ENCODE measurements at regions not wholly inside any gene's neighbourhood (a gene's known extent, or its start where the extent isn't known, plus 50 kb on each side); places are given as distances from the start of the nearest gene placed in this dataset.

DNA sequence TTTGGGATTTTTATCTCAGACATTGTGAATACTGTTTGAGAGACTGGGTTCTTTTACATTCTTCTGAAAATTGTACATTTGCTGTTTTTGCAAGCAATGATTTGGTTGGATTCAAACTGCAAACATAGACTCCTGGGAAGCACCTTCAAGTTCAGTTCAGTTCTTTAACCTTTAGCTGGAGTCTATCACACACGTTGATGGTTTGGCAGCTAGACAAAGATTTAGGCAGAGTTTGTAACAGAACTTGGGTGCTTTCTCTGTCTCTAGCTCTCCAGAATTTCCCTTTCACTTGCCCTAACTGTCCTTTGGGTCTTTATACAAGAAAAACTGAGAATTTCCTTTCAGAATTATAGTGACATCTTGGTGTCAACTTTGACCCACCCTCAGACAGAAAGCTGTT, 556.6 kb downstream of the DIAPH3 start:
- intact Hi-C loops (cut with DNase I; ENCODE audit: low total_unique reads), result no loop called here
- H3K4me3 ChIP-seq, result no peak overlapping the region
- H3K4me1 ChIP-seq, result no peaks in the 10 kb centered on the region
- no peak overlapping the region for H3K27ac ChIP-seq
- no peak for TF ChIP-seq POLR2A (IDR thresholded peaks at IDR 0.05)
- TF ChIP-seq, protein P1, sequence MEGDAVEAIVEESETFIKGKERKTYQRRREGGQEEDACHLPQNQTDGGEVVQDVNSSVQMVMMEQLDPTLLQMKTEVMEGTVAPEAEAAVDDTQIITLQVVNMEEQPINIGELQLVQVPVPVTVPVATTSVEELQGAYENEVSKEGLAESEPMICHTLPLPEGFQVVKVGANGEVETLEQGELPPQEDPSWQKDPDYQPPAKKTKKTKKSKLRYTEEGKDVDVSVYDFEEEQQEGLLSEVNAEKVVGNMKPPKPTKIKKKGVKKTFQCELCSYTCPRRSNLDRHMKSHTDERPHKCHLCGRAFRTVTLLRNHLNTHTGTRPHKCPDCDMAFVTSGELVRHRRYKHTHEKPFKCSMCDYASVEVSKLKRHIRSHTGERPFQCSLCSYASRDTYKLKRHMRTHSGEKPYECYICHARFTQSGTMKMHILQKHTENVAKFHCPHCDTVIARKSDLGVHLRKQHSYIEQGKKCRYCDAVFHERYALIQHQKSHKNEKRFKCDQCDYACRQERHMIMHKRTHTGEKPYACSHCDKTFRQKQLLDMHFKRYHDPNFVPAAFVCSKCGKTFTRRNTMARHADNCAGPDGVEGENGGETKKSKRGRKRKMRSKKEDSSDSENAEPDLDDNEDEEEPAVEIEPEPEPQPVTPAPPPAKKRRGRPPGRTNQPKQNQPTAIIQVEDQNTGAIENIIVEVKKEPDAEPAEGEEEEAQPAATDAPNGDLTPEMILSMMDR (IDR thresholded peaks at IDR 0.05), result no peak
- DNase-seq, result no peak
- no peaks in the 10 kb centered on the region for H3K9me3 ChIP-seq
- H3K36me3 ChIP-seq (ENCODE audit: low read depth, missing control alignments), result no peaks in the 10 kb centered on the region
- 35 to 48% methylated on average over 1 of the region's 1 CpG for WGBS, 2 donors
- H3K27me3 ChIP-seq, result no peaks in the 10 kb centered on the region

DNA sequence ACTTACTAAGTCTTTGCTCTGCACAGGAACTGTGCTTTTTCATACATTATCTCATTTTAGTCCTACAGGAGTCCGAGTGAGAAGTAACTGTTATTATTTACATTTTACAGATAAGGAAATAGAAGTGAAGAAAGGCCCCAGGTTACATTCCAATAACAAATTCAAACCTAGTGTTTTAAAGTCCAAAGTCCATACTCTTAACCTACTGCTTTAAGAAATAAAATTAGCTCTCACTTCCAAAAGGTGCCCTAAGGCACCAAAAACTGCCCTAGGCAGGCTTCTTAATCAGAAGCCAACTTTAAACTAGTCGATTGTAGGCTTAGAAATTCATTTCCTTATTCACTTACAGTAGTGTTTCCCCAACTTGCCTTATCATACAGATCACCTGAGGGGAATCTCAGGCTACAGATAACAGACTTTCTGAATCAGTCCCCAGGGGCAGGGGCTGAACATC, 555.9 kb downstream of the DIAPH3 start:
- Histone ChIP-seq H3K4me1 (no peaks in the 10 kb centered on the region), H3K27ac (no peak overlapping the region), H3K27me3 (no peaks in the 10 kb centered on the region), H3K4me3 (no peak overlapping the region), H3K36me3 (ENCODE audit: low read depth, missing control alignments) (no peaks in the 10 kb centered on the region), H3K9me3 (no peaks in the 10 kb centered on the region)
- DNase-seq, result no peak
- TF ChIP-seq, protein P1 (IDR thresholded peaks at IDR 0.05), result no peak
- TF ChIP-seq POLR2A (IDR thresholded peaks at IDR 0.05), result no peak
- 57 to 67% methylated on average over 1 of the region's 2 CpGs for WGBS, 2 donors
- intact Hi-C loops (cut with DNase I; ENCODE audit: low total_unique reads), result no loop called here

DNA sequence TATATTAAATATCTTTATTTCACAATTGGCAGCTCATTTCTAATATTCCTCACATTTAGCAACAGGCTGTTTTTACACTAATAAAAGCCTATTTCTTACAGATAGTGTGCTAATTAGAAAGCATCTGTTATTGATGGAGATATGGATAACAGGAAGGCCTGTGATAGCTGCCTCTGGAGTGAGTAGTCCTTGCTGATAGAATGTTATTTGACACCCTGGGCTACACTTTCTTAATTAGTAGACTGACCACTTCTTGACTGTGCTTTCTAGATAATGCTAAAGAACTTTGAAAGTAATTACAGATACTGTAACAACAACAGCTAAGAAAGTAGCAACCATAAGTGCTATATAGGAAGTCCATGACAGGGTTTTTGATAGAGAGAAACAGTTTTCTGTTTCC, 554.3 kb downstream of the DIAPH3 start:
- intact Hi-C loops (cut with DNase I; ENCODE audit: low total_unique reads), result no loop called here
- TF ChIP-seq, protein P1 (IDR thresholded peaks at IDR 0.05), result no peak
- no peak for TF ChIP-seq POLR2A (IDR thresholded peaks at IDR 0.05)
- Histone ChIP-seq H3K9me3 (no peaks in the 10 kb centered on the region), H3K4me3 (no peak overlapping the region), H3K27me3 (no peaks in the 10 kb centered on the region), H3K27ac (no peak overlapping the region), H3K36me3 (ENCODE audit: low read depth, missing control alignments) (no peaks in the 10 kb centered on the region), H3K4me1 (no peaks in the 10 kb centered on the region)
- no peak for DNase-seq

Small RNA genes in the stretch of these regions (small RNA-seq; reads per million reads assigned to genes)
- gene AL161423.1 (0 reads per million in 2 donors), gene HMGN2P39 (0 reads per million in 2 donors), gene RNA5SP30 (0 reads per million in 2 donors), gene RNU7-88P (0 reads per million in 2 donors), gene RNY4P29 (0 reads per million in 2 donors)
